ENCODE measurements at regions not wholly inside any gene's neighbourhood (a gene's known extent, or its start where the extent isn't known, plus 50 kb on each side); places are given as distances from the start of the nearest gene placed in this dataset.

DNA sequence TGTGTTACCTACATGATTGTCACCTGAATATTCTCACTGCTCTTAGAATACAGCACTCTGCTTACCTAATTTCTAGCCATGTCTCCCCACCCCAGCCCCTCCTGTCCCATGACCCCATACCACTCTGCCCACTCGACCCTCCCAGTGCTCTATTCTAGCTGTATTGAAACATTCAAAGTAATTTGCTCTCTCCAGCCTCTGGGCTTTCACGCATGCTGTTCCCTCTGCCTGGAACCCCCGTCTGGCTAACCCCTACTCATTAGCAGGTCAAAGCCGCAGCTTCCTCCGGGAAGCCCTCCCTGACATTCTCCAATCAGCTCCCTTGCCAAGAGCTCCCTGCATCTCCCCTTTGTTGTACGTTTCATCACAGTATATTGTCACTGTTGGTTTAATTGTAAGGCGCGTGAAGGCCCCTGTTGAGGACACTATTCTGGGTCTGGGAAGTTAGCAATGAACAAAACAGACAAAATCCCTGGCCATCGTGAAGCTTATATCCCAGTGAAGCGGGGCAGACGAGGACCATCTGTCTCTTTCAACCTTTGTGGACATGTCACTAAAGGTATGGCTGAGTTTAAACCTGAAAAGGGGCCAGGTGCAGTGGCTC, 72.3 kb upstream of the LHX1 start:
- no peak for DNase-seq (ENCODE audit: low read depth in 2 of 2)

DNA sequence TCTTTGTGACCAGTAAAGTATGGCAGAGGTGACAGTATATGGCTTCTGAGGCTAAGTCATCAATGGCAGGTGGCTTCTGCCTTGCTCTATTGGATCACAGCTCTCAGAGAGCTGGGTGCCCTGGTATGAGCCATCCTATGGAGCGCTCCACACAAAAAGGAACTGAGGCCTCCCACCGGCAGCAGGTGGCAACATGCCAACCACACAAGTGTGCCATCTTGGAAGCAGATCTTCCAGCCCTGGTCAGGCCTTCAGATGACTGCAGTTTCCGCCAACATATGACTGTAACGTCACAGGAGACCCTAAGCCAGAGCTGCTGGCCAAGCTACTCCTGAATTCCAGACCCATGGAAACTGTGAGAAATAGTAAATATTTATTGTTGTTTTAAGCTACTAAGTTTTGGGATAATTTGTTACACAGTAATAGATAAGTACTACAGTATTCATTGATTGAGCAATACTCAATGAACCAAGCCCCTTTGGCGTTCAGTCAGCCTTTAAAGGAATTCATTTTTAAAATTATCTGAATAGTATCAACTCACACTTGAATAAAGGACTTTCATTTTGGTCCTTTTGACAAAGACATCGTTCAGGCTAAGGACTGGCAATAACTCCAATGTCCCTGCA, 69.4 kb upstream of the LHX1 start:
- DNase-seq (ENCODE audit: low read depth in 2 of 2): no peak

DNA sequence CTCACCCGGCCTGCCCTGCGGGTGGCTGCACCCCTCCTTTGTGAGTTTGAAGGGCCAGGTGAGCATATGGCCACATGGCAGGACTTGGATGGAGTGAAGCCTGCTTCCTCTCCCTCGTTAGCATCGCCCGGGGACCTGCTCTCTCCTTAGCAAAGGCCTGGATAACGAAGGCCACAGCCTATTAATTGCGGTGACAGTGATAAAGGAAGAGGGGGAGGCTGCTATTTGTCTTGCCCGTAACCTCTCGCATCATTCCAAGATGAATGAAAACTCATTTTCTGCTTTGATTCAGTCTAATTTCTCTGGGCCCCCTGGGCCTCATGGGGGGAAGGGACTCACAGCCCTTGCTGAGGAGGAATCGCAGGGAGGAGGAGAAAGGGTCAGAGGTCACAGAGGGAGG, 68.5 kb upstream of the LHX1 start:
- DNase-seq (ENCODE audit: low read depth in 2 of 2): no peak

DNA sequence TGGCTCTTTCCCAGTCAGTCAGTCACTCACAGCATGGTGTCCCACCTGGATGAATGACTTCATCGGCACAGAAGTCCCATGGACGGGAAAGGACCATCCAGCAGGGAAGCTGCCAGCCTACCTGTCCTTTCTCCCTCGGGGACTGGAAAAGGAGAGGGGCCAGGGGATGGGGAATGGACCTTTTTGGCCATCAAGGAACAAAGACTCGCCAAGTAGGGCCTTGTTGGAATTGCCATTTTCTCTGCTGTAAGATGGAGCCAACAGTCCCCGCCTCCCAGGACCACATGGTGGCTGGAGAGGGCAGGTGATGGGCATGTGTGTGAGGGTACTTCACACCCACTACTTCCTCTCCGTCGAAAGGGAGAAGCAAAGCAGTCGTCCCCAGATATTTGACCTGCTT, 67.8 kb upstream of the LHX1 start:
- no peak for DNase-seq (ENCODE audit: low read depth in 2 of 2)

DNA sequence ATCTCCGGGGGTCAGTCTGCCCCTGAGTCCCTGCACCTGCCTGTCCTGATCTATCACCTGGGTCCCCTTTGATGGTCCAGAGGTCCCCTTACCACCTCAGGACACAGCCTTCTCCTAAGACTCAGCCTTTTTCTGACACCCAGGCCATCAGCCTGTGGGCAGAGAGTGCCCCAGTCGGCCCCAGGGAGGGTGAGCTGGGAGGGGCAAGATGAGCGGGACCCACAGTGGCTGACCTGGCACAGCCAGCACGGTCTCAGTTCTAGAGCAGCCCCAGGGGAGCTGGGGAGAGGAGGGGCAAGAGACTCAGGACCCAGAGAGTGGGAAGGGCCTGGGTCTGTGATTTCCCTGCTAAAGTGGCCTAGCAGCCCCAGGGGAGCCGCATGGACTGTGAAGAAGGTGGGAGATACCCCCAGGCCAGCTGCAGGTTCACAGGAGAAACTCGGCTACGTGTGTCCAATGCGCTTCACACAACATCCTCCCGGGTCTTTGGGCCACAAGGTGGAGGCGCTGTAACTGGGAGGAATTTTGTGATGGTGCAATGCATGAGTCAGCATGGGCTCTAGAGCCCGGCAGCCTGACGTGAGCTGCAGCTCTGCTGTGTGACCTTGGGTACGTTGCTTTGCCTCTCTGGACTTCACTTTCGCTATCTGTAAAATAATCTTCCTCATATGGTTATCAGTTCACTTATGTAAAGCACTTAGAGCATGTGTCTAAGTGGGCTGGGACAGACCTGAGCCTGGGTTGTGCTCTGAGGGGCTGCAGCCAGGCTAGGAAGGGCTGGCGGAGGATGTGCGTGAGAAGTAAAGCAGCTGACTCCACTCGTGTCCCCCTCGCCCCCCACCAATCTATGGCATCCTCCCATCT, 67.2 kb upstream of the LHX1 start:
- DNase-seq (ENCODE audit: low read depth in 2 of 2): no peak

DNA sequence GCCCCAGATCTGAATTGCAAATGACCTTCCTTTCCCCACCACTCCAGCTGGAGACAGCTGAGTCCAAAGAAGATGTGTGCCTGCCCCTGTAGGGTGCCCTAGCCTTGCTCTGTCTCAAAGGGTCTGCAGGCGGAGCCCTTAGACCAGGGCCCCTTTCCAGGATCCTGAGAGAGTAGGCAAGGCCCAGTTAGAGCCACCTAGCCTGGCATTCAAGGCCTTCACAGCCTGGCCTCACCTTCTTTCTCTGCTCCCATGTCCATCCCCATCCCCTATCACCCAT, 66.6 kb upstream of the LHX1 start:
- no peak for DNase-seq (ENCODE audit: low read depth in 2 of 2)

DNA sequence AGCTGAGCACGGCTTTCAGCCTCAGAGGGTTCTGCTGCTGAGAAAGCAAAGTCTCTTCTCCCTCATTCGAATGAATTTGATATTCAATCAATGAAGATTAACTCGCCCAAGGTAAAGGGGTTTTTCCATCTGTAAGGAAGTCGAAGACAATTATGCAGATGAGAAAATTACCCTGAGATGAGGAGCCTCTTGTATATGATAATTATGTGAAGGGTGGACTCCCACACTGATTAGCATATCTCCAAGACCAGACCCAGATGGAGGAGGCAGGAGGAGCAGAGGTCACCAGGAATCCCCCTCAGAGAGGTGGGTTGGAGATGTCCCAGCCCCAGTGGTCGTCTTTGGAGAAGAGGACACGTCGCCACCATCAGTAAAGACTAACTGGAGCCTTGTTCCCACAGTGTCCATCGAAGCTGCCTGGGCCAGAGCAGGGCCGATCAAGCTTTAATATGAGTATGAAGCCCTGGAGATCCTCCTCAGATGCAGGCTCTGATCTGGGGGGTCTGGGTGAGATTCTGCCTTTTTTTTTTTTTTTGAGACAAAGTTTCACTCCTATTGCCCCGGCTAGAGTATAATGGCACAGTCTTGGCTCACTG, 61.5 kb upstream of the LHX1 start:
- no peak for DNase-seq (ENCODE audit: low read depth in 2 of 2)

DNA sequence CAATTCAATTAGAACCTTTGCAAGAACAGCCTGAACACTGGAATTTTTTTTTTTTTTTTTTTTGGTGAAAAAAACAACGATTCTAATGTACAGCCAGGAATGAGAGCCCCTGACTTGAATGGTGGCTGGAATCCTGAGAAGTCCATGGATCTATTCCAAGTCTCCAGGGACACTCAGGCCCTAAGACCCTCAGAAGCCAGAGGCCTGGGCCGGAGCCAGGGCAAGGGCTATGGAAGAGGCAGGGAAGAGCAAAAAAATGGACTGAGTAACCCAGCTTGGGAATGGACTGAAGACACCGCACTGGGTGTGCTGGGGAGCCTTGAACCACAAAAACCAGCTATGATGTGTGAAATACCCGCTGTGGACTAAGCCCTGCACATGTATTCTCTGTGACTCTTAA, 60.3 kb upstream of the LHX1 start:
- DNase-seq (ENCODE audit: low read depth in 2 of 2): no peak

DNA sequence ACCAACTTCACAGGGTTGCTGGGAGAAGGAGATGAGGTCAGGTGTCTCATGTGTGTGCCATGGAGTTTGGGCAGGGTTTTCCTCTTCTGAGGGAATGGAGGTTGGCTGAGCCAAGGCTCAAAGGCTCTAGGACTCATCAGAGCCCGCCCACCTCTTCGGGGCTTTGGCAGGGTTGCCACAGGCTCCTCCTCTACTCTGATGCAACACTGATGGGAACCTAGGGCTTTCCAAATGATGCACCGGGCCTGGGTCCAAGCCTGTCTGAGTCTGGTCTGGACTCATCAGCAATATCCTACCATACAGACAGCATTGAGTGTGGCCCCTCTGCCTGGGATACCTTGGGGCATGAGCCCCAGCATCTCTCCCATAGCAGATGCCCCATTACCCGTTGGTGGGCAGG, 59.5 kb upstream of the LHX1 start:
- DNase-seq (ENCODE audit: low read depth in 2 of 2): no peak

DNA sequence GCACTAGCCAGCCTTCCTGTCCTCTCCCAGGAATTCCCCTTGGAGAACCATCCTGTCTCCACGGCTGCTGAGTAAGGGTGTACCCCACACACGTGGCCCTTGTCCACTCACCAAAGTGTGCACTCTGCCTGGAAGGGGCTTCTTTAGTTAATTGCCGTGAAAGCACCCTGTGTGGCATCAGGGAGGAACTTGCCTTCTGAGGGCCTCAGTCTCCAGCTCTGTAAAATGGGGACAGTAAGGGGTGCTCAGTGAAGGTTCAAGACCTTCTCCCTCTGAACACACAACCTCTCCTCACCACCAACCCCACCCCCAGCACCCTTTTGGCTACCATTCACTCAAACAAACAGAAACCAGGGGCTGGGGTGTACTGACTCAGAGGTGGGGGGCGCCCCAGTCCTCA, 59.1 kb upstream of the LHX1 start:
- no peak for DNase-seq (ENCODE audit: low read depth in 2 of 2)

DNA sequence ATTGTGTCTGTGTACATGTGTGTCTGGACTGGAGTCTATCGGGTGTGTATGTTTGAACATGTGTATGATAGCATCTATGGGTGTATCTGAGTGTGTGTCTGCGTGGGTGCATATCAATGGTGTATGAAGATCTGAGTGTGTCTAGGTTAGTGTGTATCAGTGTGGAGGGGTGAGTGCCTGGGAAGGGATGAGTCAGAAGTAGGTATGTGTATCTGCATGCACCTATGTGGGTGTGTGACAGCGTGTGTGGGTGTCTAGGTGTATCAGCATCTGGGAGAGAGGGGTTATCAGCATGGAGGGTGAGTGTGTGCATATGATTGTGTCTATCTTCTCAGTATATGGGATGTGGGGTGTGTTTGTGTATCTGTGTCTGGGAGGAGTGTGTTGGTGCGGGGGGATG, 58.2 kb upstream of the LHX1 start:
- no peak for DNase-seq (ENCODE audit: low read depth in 2 of 2)

DNA sequence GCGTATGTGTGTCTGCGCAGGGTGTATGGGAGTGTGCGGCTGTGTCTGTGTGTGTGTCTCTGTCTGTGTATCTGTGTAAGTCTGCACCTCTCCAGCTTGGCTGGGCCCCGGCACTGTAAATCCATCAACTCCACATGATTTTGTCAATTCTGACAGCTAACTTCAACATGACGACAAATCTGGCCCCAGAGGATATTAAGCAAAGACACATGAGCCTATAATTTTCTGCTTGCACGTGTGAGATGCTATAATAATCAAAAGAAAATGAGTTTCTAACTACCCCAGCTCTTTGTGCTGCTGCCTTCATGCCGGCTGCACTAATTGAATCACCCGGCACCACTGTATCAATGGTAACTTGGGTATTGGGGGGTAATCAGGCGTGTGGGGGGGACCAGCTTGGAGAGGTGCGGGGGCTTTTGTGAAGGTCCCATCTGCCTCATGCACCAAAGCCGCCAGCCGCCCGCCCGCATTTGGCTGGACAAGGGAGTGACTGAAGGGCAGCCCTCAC, 57.6 kb upstream of the LHX1 start:
- DNase-seq (ENCODE audit: low read depth in 2 of 2): no peak

DNA sequence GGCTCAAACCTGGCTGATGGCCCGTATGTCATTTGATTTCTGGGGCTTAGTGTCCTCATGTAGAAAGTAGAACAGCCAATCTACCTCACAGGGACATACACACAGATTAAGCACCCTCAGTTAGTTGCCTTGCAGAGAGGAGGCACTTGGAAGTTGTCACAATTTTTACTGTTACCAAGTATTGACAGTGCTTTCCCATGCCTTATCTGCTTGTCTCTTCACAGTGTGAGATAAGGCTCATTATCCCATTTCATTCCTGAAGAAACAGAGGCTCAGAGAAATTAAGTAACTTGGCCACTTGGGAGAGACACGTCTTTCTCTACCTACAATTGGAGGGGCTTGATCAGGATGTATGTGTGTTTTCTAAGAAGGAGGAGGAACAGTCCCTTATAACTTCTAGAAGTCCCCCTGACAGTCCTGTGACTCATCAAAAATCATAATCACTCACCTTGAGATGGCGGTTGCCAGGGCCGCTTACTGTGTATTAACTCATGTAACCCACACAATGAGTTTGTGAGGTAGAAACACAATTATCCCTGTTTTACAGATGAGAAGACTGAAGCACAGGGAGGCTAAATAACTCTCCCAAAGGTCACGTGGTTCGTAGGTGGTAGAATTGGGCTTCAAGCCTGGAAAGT, 56.9 kb upstream of the LHX1 start:
- DNase-seq (ENCODE audit: low read depth in 2 of 2): no peak

DNA sequence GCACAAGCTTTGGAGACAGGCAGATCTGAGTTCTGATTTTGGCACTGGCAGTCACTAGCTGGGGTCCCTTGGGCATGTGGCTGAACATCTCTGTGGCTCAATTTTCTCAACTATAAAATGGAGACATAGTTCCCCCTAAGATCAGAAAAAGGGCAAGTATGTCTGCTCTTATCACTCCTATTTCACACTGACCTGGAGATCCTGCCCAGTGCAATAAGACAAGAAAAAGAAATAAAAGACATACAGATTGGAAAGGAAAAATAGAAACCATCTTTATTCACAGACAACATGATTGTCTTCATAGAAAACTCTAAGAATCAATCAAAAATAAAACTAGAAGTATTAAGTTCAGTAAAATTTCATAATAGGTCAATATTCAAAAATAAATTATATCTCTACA, 56.0 kb upstream of the LHX1 start:
- DNase-seq (ENCODE audit: low read depth in 2 of 2): no peak

DNA sequence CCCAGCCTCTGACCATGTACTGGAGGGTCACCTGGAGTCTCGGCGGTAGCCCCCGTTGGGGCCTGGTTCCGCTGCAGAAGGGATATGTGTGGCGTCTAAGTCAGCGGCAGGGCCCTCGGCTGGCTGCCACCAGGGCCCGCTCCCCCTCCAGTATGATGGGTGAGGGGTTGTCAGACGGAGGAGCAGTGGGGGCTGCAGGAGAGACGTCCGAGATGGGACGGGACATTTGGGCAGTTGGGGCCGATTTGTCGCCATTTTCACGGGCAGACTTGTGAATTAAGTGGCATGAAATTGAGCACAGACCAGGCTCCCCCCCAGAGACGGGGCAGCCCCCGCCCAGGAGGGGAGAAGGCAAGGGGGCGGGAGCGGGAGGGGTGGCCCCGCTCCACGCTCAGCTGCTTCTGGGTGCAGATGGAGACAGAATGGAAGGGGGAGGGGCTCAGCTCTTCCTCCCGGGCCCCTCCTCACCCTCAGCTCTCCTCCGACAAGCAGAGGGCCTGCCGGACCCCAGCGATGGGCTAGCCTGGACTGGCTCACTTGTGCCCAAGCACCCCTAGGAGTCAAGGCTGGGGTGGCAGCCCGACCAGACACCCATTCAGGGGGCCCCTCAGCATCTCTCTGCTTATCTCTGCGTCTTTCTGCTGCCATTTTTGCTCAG, 52.7 kb upstream of the LHX1 start:
- DNase-seq (ENCODE audit: low read depth in 2 of 2): no peak

DNA sequence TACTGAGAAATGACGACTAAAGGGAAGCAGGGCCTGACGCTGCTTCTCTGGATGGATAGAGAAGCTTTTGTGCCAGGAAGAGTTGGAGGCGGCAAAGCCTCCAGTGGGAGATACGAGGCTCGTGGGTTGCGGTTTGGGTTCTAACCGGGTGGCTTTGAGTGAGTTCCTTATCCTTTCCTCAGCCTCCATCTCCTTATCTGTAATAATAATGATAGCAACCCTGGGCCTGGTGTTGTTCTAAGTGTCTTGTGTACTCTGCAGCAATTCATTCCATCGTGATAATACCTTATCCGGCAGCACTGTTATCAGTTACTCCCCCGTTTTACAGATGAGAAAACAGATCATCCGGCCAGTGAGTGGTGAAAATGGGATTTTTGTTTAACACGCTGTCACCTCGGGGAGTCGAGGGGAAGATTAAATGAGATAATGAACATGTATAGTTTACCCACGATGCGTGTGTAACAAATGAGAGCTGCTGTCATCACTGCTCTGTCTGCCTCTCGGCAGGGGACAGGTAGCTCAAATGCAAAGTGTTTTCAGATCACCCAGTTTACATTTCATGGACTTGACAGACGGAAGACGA, 52.0 kb upstream of the LHX1 start:
- no peak for DNase-seq (ENCODE audit: low read depth in 2 of 2)

DNA sequence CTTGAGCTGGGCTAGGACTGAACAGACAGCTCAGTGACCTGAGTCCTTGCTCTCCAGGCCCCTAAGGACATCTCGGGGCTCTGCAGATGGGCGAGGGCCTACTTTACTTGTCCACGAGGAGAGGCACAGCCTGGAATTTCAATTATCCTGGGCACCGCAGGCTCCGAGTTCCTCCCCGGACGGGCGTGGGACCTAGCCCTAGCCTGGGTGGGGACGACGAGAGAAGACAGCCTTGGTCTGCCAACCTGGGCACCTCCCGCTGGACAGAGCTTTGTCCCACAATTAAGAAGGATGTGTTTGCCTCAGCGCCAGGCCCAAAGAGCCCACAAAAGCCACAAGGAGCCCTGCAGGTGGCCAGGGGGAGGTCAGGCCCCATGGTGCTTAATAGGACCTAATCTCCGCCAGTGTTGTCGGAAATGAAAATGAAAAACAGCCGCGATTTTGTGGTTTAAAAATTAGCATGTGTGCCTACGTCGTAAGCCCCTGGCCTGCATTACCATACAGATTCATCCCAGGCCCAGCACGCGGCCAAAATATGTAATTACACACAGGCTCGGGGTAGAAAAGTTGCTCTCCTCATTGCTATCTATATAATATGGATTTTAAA, 51.4 kb upstream of the LHX1 start:
- no peak for DNase-seq (ENCODE audit: low read depth in 2 of 2)
